ENCODE measurements at regions not wholly inside any gene's neighbourhood (a gene's known extent, or its start where the extent isn't known, plus 50 kb on each side); places are given as distances from the start of the nearest gene placed in this dataset.

DNA sequence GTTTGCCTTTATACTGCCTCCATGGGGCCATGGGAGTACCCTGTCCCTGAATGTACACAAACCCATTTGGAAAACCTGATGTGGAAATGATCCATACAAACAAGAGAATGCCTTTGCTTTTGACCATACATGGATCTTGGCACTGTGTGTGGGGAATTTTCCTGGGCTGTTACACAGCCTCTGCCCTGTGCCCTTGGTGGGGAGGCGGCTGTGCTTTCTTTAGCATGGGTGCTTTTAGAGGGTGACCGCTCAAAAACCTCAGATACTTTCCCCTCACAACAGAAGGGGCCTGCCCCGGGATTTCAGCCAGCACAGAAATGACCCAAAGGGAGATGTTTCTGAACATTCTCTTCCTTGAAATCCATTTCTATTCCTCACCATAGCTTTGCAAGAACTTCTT lies 194.8 kb downstream of the LMO4 start:
- BruUV-seq (replicated peaks) = no TSS peak
- Histone ChIP-seq H3K4me2 (ENCODE audit: control insufficient read depth, insufficient read depth) (no peak overlapping the region), H3K79me2 (ENCODE audit: control insufficient read depth, insufficient read depth, low read length) (no peaks in the 10 kb centered on the region), H3K36me3 (ENCODE audit: control insufficient read depth in 2 of 2, insufficient read depth in 2 of 2, low read length in 1 of 2) (no peaks in the 10 kb centered on the region), H3K9ac (ENCODE audit: control insufficient read depth, insufficient read depth, low read length) (no peak overlapping the region), H4K20me1 (ENCODE audit: control insufficient read depth, insufficient read depth) (no peaks in the 10 kb centered on the region), H3K4me1 (ENCODE audit: control insufficient read depth, insufficient read depth, low read length) (no peaks in the 10 kb centered on the region), H3K9me3 (replicated peaks; ENCODE audit: control insufficient read depth, insufficient read depth, low read length) (no peaks in the 10 kb centered on the region; the same call in 2 of the 3 replicates), H3K27ac (ENCODE audit: control insufficient read depth, insufficient read depth) (no peak overlapping the region), H2AFZ (ENCODE audit: control insufficient read depth, low read depth, low read length) (no peak overlapping the region), H3K27me3 (replicated peaks in 1 of 2; ENCODE audit: control insufficient read depth in 2 of 2, insufficient read depth in 2 of 2, low read length in 1 of 2) (peaks cover 0 to 3% of the 10 kb centered on the region in 2 experiments; a peak in 1 of 4 replicates), H3K4me3 (no peak overlapping the region)
- ChIA-PET RAD21 (ENCODE audit: unreplicated experiment) (no interaction called here), CTCF (no interaction called here), SMC1A (ENCODE audit: uncharacterized antibody, unreplicated experiment) (interaction anchor here (1.6 kb wide), 1 partner anchor 38 kb away, joined by 4 read pairs; no protein-coding TSS in a partner anchor), POLR2A (no interaction called here)
- ATAC-seq (peak; percentile 50), FAIRE-seq (no peak), DNase-seq (ENCODE audit: low read depth, low spot score) (no peak)
- intact Hi-C loops (cut with micrococcal nuclease; ENCODE audit: unreplicated experiment) (no loop called here), in situ Hi-C loops (cut with MboI) (no loop called here)
- TF ChIP-seq, protein P1, sequence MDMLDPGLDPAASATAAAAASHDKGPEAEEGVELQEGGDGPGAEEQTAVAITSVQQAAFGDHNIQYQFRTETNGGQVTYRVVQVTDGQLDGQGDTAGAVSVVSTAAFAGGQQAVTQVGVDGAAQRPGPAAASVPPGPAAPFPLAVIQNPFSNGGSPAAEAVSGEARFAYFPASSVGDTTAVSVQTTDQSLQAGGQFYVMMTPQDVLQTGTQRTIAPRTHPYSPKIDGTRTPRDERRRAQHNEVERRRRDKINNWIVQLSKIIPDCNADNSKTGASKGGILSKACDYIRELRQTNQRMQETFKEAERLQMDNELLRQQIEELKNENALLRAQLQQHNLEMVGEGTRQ (IDR thresholded peaks at IDR 0.05; ENCODE audit: borderline replicate concordance, low read depth, low read length) = no peak
- TF ChIP-seq MEF2A (IDR thresholded peaks at IDR 0.05; ENCODE audit: insufficient read depth, low read depth, low read length) (no peak), MYC (IDR thresholded peaks at IDR 0.05; ENCODE audit: insufficient read depth, insufficient read length, insufficient replicate concordance, low read length, severe bottlenecking) (no peak), CREB1 (IDR thresholded peaks at IDR 0.05; ENCODE audit: low read depth) (no peak), E2F8 (IDR thresholded peaks at IDR 0.05; ENCODE audit: low read depth, partially characterized antibody) (no peak), SIN3A (IDR thresholded peaks at IDR 0.05; ENCODE audit: low read depth, low read length) (no peak), NFYA (IDR thresholded peaks at IDR 0.05; ENCODE audit: borderline replicate concordance, low read depth, low read length) (no peak)
- TF ChIP-seq, protein P2, sequence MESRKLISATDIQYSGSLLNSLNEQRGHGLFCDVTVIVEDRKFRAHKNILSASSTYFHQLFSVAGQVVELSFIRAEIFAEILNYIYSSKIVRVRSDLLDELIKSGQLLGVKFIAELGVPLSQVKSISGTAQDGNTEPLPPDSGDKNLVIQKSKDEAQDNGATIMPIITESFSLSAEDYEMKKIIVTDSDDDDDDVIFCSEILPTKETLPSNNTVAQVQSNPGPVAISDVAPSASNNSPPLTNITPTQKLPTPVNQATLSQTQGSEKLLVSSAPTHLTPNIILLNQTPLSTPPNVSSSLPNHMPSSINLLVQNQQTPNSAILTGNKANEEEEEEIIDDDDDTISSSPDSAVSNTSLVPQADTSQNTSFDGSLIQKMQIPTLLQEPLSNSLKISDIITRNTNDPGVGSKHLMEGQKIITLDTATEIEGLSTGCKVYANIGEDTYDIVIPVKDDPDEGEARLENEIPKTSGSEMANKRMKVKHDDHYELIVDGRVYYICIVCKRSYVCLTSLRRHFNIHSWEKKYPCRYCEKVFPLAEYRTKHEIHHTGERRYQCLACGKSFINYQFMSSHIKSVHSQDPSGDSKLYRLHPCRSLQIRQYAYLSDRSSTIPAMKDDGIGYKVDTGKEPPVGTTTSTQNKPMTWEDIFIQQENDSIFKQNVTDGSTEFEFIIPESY (IDR thresholded peaks at IDR 0.05) = no peak
- WGBS (ENCODE audit: insufficient coverage, insufficient replicate concordance, low lambda C conversion rate, missing lambda C conversion rate) = 5% methylated on average over 3 of the region's 3 CpGs

Measured in GM12878 (cell line).